ENCODE measurements at regions not wholly inside any gene's neighbourhood (a gene's known extent, or its start where the extent isn't known, plus 50 kb on each side); places are given as distances from the start of the nearest gene placed in this dataset.

DNA sequence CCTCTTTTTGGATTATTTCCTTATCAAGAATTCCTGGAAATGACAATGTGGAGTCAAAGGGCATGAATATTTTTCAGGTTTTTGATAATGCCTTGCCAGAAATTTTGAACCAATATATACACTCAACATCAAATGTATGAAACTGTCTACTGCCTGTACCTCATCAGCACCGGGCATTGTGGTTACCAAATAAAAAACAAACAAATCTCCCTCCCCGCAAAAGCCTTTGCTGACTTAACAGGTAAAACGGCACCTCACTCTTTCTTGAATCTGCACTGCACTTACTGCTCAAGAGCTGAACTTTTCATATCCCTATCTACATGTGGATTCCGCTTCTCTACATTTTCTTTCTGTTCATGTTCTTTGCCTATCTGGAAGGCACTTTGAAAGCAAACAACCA lies 134.5 kb upstream of the PRICKLE2 start:
- DNase-seq (ENCODE audit: low read depth), result no peak
- no peak for TF ChIP-seq CTCF (IDR thresholded peaks at IDR 0.05; ENCODE audit: low read depth, low read length, missing control alignments)
- H3K4me3 ChIP-seq (ENCODE audit: low read depth, low read length), result no peak overlapping the region
- in situ Hi-C loops (cut with HindIII; ENCODE audit: low sequenced_read_pairs), result no loop called here

- TF ChIP-seq CTCF (IDR thresholded peaks at IDR 0.05; ENCODE audit: low read depth, low read length, missing control alignments), result no peak
- in situ Hi-C loops (cut with HindIII; ENCODE audit: low sequenced_read_pairs), result no loop called here
- no peak for DNase-seq (ENCODE audit: low read depth)
- H3K4me3 ChIP-seq (ENCODE audit: low read depth, low read length), result no peak overlapping the region
Observed at GRCh38 chr3:64358853-64359252, 133.6 kb upstream of the PRICKLE2 start.

DNA sequence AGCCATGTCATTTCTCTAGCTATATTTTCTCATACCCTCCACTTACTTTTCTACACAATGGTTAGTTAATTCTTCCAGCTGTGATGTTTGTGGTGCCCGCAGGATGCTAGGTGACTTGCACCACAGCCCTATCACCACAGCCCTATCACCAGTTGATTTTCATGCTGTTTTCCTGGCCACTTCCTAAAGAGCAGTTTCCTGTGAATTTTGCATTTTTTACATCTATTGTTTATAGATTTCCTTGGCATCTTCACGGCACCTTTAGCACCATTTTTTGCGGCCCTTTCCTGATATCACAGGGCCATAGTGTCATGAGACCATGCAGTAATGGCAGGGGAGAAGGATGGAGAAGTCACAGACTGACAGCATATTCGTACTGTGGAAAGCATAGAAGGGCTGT lies 132.9 kb upstream of the PRICKLE2 start:
- DNase-seq (ENCODE audit: low read depth), result no peak
- in situ Hi-C loops (cut with HindIII; ENCODE audit: low sequenced_read_pairs), result no loop called here
- TF ChIP-seq CTCF (IDR thresholded peaks at IDR 0.05; ENCODE audit: low read depth, low read length, missing control alignments), result no peak
- H3K4me3 ChIP-seq (ENCODE audit: low read depth, low read length), result no peak overlapping the region

- in situ Hi-C loops (cut with HindIII; ENCODE audit: low sequenced_read_pairs), result no loop called here
- no peak overlapping the region for H3K4me3 ChIP-seq (ENCODE audit: low read depth, low read length)
- TF ChIP-seq CTCF (IDR thresholded peaks at IDR 0.05; ENCODE audit: low read depth, low read length, missing control alignments), result no peak
- no peak for DNase-seq (ENCODE audit: low read depth)
Observed at GRCh38 chr3:64357481-64357880, 132.2 kb upstream of the PRICKLE2 start.

GRCh38 chr3:64355401-64355807 lies 130.1 kb upstream of the PRICKLE2 start:
- TF ChIP-seq CTCF (IDR thresholded peaks at IDR 0.05; ENCODE audit: low read depth, low read length, missing control alignments), result no peak
- no peak overlapping the region for H3K4me3 ChIP-seq (ENCODE audit: low read depth, low read length)
- DNase-seq (ENCODE audit: low read depth), result no peak
- in situ Hi-C loops (cut with HindIII; ENCODE audit: low sequenced_read_pairs), result no loop called here

GRCh38 chr3:64354956-64355355 lies 129.7 kb upstream of the PRICKLE2 start:
- no peak overlapping the region for H3K4me3 ChIP-seq (ENCODE audit: low read depth, low read length)
- in situ Hi-C loops (cut with HindIII; ENCODE audit: low sequenced_read_pairs), result no loop called here
- no peak for DNase-seq (ENCODE audit: low read depth)
- no peak for TF ChIP-seq CTCF (IDR thresholded peaks at IDR 0.05; ENCODE audit: low read depth, low read length, missing control alignments)

GRCh38 chr3:64354221-64354620 lies 129.0 kb upstream of the PRICKLE2 start:
- H3K4me3 ChIP-seq (ENCODE audit: low read depth, low read length), result no peak overlapping the region
- in situ Hi-C loops (cut with HindIII; ENCODE audit: low sequenced_read_pairs), result no loop called here
- no peak for TF ChIP-seq CTCF (IDR thresholded peaks at IDR 0.05; ENCODE audit: low read depth, low read length, missing control alignments)
- no peak for DNase-seq (ENCODE audit: low read depth)

Data from astrocyte of the cerebellum (primary cell).